Natural killer cell (primary cell): ENCODE measurements at regions not wholly inside any gene's neighbourhood (a gene's known extent, or its start where the extent isn't known, plus 50 kb on each side); places are given as distances from the start of the nearest gene placed in this dataset.

ENCODE experiments used
- ATAC-seq, 3 donors: fragments of 150-1000 bp in 2 of 3; fragments of 200-7000 bp in 1 of 3; cut with Tn5 transposase; 1 replicate in 1 of 3; 2 replicates in 2 of 3; pipeline ENCODE4 v1.10.0; 2021; ENCODE audit warnings: mild to moderate bottlenecking in 2 of 3, moderate library complexity in 2 of 3
- DNase-seq, 2 donors: peaks; one replicate each; pipeline versions ENCODE4 v3.0.0 to v3.0.0-alpha.2; 2013 to 2021; ENCODE audit warnings: mixed read lengths in 1 of 2
- H3K27ac ChIP-seq: one replicate; pipeline ENCODE4 v1.5.1; 2013; ENCODE audit warnings: mild to moderate bottlenecking, low read length
- H3K27me3 ChIP-seq: one replicate; pipeline ENCODE4 v1.6.1; 2013; ENCODE audit warnings: low read length; ENCODE audit not compliant: control insufficient read depth, insufficient read depth
- H3K36me3 ChIP-seq: one replicate; pipeline ENCODE4 v1.6.1; 2013; ENCODE audit warnings: low read length; ENCODE audit not compliant: control insufficient read depth, insufficient read depth
- H3K4me1 ChIP-seq: one replicate; pipeline ENCODE4 v1.6.1; 2013; ENCODE audit warnings: low read length; ENCODE audit not compliant: control insufficient read depth, insufficient read depth
- H3K4me3 ChIP-seq: one replicate; pipeline ENCODE4 v1.5.1; 2013; ENCODE audit warnings: low read length
- H3K9me3 ChIP-seq: one replicate; pipeline ENCODE4 v1.6.1; 2013; ENCODE audit warnings: low read length; ENCODE audit not compliant: control insufficient read depth, insufficient read depth
- H3K27ac Mint-ChIP-seq, 2 donors: one replicate each; pipeline ENCODE4 v1.8.0; 2022; ENCODE audit warnings: mild to moderate bottlenecking in 2 of 2, mixed read lengths in 2 of 2, moderate library complexity in 1 of 2
- H3K27me3 Mint-ChIP-seq, 2 donors: one replicate each; pipeline ENCODE4 v1.8.0; 2022; ENCODE audit warnings: low read depth in 2 of 2, mixed read lengths in 2 of 2
- H3K36me3 Mint-ChIP-seq: one replicate; pipeline ENCODE4 v1.8.0; 2022; ENCODE audit warnings: mixed read lengths
- H3K4me1 Mint-ChIP-seq, 2 donors: one replicate each; pipeline ENCODE4 v1.8.0; 2022; ENCODE audit warnings: mixed read lengths in 2 of 2
- H3K4me3 Mint-ChIP-seq: one replicate; pipeline ENCODE4 v1.8.0; 2022; ENCODE audit warnings: mild to moderate bottlenecking, moderate library complexity, mixed read lengths
- H3K9me3 Mint-ChIP-seq, 2 donors: one replicate each; pipeline ENCODE4 v1.8.0; 2022; ENCODE audit warnings: mixed read lengths in 2 of 2
- CTCF ChIP-seq: fragments of 200-600 bp; IDR thresholded peaks from one replicate; pipeline ENCODE4 v1.8.0; 2022; ENCODE audit warnings: antibody characterized with exemption
- WGBS: methylation state at CpG from one replicate; pipeline ENCODE4 v1.1.7; 2013; ENCODE audit warnings: missing lambda C conversion rate; ENCODE audit not compliant: insufficient coverage; 5-methylcytosine and 5-hydroxymethylcytosine counted together
- intact Hi-C: fragments of 100-400 bp; cut with micrococcal nuclease; formaldehyde crosslinking; loops from one replicate; pipeline ENCODE4 v1.14.2; 2022

GRCh38 chr9:96064826-96065481 lies 189.5 kb downstream of the ERCC6L2 start:
- H3K9me3 Mint-ChIP-seq: no peaks in the 10 kb centered on the region
- intact Hi-C loops: loop anchor here (5.0 kb wide), 1 partner anchor 688 kb away; no protein-coding TSS in a partner anchor
- H3K27me3 Mint-ChIP-seq: peaks cover 8 to 12% of the 10 kb centered on the region in 2 donors
- Histone ChIP-seq H3K4me1 (no peaks in the 10 kb centered on the region), H3K4me3 (no peak overlapping the region), H3K9me3 (no peaks in the 10 kb centered on the region), H3K36me3 (no peaks in the 10 kb centered on the region), H3K27me3 (no peaks in the 10 kb centered on the region), H3K27ac (no peak overlapping the region)
- TF ChIP-seq CTCF: no peak
- 93% methylated on average over 7 of the region's 7 CpGs for WGBS
- no peak for DNase-seq
- no peak overlapping the region for H3K4me3 Mint-ChIP-seq
- H3K27ac Mint-ChIP-seq: no peak overlapping the region
- H3K4me1 Mint-ChIP-seq: peaks cover 5 to 12% of the 10 kb centered on the region in 2 donors
- no peaks in the 10 kb centered on the region for H3K36me3 Mint-ChIP-seq
- ATAC-seq: no peak

- H3K4me1 ChIP-seq: no peaks in the 10 kb centered on the region
- 94% methylated on average over 2 of the region's 3 CpGs for WGBS
- no peak overlapping the region for H3K4me3 ChIP-seq
- no peak overlapping the region for H3K27ac Mint-ChIP-seq
- intact Hi-C loops: loop anchor here (5.0 kb wide), 1 partner anchor 686 kb away; no protein-coding TSS in a partner anchor
- TF ChIP-seq CTCF: no peak
- no peaks in the 10 kb centered on the region for H3K9me3 ChIP-seq
- no peak for ATAC-seq
- H3K9me3 Mint-ChIP-seq: no peaks in the 10 kb centered on the region
- peaks cover 8 to 13% of the 10 kb centered on the region in 2 donors for H3K4me1 Mint-ChIP-seq
- no peak overlapping the region for H3K4me3 Mint-ChIP-seq
- no peaks in the 10 kb centered on the region for H3K27me3 ChIP-seq
- no peaks in the 10 kb centered on the region for H3K36me3 Mint-ChIP-seq
- no peaks in the 10 kb centered on the region for H3K36me3 ChIP-seq
- H3K27me3 Mint-ChIP-seq: peaks cover 6 to 12% of the 10 kb centered on the region in 2 donors
- no peak for DNase-seq
- H3K27ac ChIP-seq: no peak overlapping the region
Observed at GRCh38 chr9:96062854-96063253, 187.4 kb downstream of the ERCC6L2 start.

- no peaks in the 10 kb centered on the region for H3K36me3 ChIP-seq
- DNase-seq: no peak
- no peak overlapping the region for H3K27ac Mint-ChIP-seq
- no peaks in the 10 kb centered on the region for H3K9me3 ChIP-seq
- TF ChIP-seq CTCF: no peak
- intact Hi-C loops: loop anchor here (5.0 kb wide), 1 partner anchor 685 kb away; no protein-coding TSS in a partner anchor
- H3K9me3 Mint-ChIP-seq: no peaks in the 10 kb centered on the region
- no peaks in the 10 kb centered on the region for H3K36me3 Mint-ChIP-seq
- no peak for ATAC-seq
- no peak overlapping the region for H3K4me3 ChIP-seq
- peaks cover 6 to 12% of the 10 kb centered on the region in 2 donors for H3K27me3 Mint-ChIP-seq
- peaks cover 16 to 21% of the 10 kb centered on the region in 2 donors for H3K4me1 Mint-ChIP-seq
- 74% methylated on average over 3 of the region's 4 CpGs for WGBS
- peaks cover 6% of the 10 kb centered on the region for H3K4me1 ChIP-seq
- H3K27me3 ChIP-seq: no peaks in the 10 kb centered on the region
- no peak overlapping the region for H3K27ac ChIP-seq
- H3K4me3 Mint-ChIP-seq: no peak overlapping the region
Observed at GRCh38 chr9:96062031-96062430, 186.5 kb downstream of the ERCC6L2 start.
